NCI-H446 (cell line): ENCODE measurements at regions not wholly inside any gene's neighbourhood (a gene's known extent, or its start where the extent isn't known, plus 50 kb on each side); places are given as distances from the start of the nearest gene placed in this dataset.

ENCODE experiments used
- DNase-seq, 2 experiments: peaks; one replicate each; lab custom pipeline; 2025; lab: John Stamatoyannopoulos, UW

DNA sequence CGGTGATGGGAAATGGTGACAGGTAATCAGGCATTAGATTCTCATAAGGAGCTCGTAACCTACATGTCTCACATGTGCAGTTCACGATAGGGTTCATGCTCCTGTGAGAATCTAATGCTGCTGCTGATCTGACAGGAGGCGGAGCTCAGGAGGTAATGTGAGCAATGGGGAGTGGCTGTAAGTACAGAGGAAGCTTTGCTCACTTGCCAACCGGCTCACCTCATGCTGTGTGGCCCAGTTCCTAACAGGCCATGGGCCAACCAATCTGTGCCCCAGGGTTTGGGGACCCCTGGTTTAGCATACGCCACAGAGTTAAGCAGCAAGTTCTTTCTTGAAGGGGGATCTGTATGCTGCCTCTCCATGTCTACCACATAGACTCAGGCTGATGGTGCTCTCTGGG is 133.1 kb downstream of the IQUB start:
- no peak for DNase-seq

DNA sequence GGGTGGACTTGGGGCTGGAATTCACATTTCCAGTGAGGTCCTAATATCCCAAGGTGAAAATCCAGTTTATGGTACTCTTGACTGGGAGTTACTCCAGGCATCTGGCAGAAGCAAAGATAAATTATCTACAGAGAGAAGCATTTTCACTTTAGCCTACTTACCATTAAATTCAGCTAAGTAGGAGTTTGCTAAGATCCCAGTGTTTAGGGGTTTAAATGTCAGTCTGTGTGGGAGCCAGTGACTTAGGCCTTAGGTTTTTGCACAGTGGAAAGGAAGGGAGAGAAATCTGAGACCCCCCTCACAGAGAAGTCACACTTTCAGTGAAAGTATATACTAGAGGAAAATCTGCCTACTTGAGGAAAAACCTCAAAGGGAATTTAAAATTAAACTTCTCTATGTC is 134.2 kb downstream of the IQUB start:
- no peak for DNase-seq

DNA sequence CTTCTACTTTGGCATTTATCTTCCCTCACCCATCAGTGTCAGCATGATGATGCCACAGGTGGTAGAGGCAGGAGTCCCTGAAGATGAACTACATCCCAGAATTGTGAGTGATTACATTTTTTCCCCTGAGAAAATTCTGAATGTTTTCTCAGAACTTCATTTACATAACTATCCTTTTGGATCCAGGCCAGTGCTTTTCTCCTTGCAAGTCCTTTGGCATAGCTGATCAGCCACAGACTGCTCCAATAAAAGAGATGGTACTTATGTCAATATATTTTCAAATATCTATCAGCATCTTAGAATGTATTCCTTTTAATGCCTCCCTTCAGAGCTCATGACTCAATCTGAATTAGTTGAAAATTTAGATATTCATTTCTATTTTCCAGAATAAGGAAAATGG is 135.5 kb downstream of the IQUB start:
- no peak for DNase-seq

DNA sequence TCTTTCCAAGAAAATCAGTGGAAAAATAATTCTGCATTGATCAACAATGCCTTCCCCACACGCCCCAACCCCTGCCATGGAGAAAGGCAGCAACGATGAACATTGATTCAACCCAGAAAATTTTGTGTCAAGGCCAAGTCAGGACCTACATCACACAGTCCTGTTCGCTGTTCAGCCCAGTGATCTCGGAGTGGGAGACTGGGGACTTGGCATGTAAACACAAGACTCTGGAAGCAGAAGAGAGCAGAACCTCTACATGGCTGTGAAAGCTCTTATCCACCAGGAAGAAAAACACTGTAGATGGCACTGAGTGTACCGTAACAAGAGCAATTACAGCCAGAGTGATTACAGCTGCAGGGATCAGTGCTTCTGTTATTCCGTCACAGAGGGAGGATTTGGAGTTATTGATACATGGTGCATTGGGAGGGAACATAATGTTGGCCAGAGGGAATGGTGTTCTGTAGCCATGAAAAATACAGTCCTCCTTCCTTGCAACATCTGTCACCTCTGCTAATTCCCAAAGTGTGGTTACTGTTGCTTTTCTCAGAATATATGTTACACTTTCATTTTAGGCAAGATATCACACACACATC is 136.6 kb downstream of the IQUB start:
- DNase-seq = no peak

DNA sequence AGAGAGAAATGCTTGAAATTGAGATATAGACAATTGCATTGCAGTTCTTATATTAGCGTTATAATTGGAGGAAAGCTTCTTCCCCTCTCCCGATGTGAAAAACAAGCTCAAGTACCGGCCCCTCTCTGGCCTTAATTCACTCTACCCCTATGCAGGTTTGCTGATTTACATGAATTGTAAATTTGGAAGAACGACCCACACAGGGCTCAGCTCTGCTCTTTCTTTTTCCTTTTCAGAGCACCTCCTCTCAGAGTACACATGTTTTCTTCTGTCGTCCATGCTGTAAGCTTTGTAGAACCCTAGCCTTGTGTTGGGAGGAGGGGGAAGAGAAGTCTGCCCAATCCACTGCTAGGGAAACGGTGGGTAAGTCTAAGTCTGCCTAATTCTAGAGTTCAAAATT is 140.8 kb downstream of the IQUB start:
- no peak for DNase-seq

DNA sequence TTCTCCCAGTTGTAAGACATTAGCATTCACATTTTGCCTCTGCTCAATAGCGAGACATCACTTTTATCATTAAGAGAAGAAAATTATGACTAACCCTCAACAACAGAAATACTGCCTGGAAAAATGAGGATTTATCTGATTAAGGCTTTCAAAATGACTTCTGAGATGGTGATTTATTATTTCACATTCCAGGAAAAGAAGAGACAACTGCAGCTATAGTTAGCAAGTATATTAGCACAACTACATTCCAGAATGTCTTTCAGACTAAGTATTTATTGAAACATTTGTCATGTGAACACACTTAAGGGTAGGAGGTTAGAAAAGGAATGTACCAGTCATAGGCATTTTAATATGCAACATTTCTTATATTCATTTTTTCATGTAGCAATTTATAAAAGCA is 162.0 kb downstream of the IQUB start:
- no peak for DNase-seq

DNA sequence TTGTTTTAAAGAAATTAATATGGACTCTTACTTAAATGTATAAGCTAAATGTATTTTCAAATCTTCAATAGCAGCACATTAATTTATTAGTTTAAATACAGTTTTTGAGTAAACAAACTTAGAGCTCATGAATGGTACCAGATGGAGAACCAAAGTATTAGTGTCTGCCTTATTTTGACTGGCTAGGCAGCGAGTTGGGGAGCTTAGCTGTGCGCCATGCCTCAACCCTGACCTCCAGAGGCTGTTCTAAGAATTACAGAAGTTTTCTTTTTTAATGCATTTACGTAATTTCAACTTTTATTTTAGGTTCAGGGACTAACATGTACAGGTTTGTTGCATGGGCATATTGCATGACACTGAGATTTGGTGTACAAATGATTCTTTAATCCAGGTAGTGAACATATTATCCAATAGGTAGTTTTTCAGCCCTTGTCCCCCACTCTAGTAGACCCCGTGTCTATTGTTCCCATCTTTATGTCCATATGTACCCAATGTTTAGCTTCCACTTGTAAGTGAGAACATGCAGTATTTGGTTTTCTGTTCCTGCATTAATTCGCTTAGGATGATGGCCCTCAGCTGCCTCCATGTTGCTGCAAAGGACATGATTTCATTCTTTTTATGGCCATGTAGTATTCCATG is 166.8 kb downstream of the IQUB start:
- peak; percentile 1 to 58 for DNase-seq

DNA sequence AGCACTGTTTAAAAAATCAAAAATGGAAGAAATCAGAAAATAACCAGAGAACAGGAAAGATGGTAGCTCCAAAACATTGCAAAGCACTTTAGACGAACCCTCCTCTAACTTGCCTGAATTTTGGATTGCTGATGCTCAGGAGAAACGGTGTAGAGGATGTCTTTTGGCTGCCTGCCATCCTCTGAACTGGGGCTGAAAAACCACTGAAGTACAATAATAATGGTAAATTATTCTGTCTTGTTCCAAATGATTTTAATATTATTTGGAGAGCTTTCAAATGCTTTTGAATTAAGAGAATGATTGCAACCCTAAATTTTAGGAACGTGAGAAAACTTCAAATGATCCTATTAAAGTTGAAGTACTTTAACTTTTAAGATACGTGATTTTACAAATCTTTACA is 167.3 kb upstream of the SLC13A1 start:
- no peak for DNase-seq

DNA sequence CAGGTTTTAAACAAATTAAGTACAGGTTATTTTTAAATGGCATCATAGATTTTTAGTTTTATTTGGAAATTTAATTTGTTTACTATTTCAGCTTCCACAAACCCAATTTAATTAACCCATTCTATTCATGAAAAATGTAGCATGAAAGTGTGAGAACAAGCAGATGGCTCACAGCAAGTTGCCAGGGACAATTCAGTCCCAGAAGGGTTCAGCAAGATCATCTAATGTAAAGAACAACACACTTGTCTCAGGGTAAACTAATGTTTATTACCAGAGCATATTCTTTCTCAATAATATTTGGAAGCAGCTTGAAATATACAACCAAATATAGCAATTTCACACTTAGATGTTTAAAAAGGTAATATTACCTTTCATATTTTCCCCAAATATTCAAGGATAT is 166.9 kb upstream of the SLC13A1 start:
- DNase-seq = no peak

DNA sequence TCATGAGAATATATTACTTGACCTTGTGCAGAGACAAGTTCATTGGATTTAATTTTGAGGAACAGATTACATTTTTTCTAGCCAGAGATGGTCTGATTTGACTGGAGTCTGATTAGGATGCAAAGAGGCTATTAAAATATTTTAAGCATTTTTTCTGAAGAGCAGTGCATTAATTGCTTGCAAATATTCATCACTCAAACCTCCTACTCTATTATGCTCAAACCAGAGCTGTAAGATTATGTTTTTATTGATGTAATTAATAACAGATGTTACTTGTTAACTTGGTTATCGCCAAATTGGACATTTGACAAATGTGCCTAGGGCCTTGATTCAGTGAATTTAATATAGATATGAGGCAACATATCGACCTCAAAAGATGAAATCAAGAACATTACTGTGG is 160.9 kb upstream of the SLC13A1 start:
- DNase-seq = no peak

DNA sequence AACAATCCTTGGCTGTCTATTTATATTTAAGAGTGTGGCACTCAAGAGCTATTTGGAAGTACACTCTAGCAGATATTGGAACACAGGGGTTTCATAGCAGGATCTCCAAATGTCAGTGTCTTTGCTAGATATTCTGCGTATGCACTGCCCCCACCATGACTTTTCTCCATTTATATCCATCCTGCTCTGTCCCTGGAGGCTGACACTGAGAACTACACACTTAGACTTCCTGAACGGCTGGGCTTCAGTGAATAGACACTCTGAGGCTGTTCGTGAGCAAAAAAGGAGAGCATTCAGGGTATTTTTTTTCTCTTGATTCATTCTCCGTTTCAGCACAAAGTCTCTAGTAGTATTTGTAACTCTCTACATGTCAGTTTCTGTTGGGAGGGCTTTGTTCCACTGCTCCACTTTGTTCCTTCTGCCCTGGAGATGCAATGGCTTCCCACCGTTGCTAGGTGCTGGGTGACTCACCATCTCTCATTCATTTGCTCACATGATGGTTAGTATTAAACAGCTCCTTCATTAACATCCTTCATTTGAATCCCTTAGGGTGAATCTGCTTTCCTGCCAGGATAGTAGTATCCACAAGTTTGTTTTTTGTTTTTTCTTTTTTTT is 155.9 kb upstream of the SLC13A1 start:
- no peak for DNase-seq

DNA sequence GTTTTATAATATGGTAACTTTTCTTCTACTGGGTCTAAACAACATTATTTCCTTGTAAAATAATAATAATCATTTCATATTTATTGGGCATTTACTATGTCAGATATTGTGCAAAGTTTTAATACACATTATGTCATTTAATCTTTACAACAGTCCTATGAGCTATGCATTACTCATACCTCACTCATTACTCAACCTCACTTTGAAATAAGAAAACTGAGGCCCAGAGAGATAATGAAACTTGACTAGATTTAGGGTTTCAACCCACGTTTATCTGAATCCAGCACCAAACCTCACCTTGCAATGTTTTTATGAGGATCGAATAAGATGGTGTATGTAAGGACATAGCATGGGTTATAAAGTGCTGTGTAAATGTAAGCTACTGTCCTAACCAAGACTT is 153.2 kb upstream of the SLC13A1 start:
- DNase-seq = no peak

DNA sequence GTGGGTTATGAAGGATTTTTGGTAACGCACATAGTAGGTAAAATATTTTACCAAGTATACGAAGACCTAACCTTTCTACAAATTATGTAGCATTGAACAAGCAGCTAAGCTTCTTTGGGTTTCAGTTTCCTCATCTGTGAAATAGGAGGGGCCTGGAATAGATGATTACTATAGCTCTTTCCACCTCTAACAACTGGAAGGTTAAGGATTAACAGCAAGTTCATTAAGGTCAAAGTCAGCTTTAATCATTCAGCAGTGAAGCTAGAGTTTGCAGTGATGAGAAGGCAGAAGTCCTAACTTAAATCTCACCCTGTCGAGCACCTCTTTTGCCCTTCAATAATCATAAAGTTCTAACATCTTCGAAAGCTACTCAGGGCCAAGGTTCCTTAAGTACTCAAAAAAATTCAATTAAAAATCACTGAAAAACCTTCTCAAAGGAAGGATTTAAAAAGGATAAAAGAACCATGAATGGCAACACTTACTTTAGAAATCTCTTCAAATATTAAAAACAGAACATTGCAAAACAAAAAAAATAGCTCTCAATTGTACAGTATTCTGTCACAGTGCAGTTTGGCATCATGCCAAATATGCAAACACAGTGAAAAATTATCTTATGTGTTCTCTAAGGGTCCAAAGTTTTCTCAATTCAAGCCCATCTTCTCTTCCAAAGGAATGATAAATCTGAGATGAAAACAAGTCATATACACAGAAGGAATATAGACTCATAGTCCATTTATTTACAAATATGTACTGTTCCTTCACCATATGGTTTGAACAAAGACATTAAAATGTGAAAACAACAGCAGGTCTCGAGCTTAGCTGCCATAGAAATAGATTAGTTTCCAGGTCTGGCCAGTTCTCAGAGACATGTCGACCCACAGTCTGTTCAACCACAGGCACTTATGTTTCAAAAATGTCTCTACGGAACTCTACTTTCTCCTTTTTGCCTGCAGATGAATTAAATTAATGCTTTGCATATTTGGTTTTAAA is 152.0 kb upstream of the SLC13A1 start:
- no peak for DNase-seq

DNA sequence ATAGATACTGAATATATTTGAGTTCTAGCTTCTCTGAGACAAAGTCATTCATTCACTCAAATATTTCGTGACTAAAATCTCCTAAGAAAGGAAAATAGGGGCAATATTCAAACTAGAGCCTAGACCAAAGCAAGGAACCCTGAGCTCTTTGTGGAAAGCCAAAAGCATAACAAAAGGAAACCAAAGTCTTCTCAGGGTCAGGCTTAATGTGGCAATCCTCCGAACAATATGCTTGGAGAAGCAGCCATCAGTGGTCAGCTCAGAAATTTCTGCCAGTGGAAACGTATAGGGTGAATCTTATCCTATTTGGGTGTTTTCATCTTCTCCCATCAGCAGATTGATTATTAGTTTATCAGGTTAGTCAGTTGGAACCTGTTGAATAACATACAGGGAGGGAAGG is 151.3 kb upstream of the SLC13A1 start:
- no peak for DNase-seq

DNA sequence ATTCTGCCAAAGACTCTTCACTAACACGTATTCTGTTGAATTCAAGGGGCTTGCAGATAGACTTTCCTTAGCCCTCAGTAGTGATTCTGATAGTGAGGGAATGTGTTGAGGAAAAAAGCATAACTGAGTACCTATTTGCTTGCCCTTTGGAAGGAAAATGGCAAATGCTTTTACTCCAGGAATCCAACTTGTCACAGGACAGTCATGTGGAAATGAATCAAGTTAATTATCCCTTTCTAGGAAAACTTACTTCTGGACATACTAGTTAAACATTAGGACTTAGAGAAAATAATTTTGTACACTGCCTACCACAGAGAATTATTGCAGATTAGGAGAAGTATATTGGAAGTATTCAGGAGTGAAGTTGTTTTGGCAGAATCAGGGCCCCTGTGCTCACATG is 148.9 kb upstream of the SLC13A1 start:
- DNase-seq = no peak

DNA sequence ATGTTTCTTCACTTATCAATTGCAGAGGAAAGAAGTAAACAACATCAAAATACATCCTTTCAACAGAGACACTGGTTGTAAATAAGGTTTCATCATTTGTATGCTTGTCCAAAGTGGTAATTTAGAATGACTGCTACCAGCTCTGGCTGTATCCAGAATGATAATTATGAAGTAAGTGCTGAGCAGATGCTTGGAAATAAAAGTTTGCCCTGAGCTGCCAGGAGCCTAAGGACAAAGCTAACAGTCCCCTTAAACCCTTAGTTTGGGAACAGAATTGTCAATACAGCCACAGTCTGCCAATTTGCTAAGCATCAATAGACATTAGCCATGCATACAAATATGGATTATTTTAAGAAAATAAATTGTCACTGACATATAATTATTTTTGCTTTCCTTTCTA is 147.0 kb upstream of the SLC13A1 start:
- DNase-seq = no peak

DNA sequence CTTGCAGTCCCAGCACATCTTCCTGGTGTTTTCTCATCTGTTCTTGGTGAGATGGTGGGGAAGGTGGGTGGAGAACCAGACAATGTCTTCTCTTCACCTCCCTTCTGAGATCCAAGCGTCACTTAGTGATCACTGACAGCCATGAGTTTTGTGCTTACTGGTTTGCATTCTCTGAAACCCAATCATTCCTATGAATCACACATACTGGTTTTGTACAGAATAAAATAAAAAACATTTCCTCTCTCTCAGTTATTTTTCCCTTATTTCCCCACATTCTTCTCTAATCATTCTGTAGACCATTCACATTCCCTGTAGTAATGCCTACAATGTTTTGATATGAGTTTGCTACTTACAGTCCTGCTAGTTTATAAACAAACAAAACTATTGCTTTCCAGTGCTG is 143.8 kb upstream of the SLC13A1 start:
- no peak for DNase-seq

DNA sequence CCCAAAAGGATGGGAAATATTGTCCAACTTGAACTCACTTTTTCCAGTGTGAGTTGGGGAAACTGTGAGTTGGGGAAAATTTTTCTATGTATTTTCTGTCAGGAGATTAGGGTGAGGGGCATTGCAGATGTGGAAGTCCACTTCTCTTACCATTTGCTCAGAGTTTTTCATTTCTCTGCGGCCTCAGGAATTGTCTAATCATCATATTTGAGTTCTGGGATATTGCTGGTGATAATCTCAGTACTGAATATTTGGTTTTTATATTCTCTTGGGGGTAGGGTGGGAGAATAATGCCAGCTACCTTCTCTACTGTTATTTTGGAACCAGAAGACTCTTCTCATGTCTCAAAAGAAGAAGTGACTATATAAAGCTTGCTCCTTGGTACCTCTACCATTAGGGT is 141.3 kb upstream of the SLC13A1 start:
- DNase-seq = no peak

DNA sequence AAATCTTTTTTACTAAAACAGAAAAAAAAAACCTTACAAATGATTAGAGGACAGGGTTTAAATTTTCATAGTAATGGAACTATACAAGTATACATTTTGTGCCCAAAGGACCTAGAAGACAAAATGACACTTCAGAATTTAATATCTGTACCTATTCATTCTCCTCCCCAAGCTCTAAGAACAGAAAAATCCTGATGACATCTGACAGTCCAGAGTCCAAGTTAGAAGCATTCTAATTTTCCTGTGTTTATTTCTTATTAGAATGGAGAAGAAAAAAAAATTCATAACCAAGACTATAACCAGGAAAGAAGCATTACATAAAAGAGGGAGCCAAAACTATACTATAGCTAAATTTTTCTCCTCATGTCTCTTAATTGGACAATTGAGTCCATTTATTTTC is 138.9 kb upstream of the SLC13A1 start:
- no peak for DNase-seq

DNA sequence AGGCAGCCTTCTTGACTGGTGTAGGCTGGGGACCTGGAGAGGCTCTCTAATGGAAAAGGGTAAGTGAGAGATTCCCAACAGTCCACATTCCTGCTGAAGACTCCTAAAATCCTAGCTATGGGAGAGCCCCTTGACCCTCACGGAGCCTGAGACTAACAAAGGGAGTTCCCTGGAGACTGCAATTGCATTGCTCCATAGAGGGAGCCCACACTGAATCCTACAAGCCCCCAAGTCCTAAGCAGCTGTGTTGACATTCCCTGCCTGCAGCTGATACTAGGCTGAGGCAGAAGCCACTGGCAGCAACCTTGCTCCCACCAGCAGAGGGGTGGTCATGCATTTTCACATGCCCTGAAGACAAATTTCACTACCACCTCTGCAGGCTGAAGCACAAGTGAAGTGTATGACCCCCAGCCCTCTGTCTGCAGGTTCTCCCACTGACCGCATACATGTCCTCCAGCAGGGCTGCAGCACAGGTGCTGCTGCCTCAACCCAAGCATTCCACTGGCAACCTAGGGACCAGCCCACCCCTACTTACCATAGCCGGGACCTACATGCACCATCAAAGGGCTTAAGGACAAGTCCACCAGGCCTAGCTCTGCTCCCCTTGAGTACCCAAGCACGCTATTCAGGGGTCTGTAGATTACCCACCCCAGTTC is 130.3 kb upstream of the SLC13A1 start:
- no peak for DNase-seq

DNA sequence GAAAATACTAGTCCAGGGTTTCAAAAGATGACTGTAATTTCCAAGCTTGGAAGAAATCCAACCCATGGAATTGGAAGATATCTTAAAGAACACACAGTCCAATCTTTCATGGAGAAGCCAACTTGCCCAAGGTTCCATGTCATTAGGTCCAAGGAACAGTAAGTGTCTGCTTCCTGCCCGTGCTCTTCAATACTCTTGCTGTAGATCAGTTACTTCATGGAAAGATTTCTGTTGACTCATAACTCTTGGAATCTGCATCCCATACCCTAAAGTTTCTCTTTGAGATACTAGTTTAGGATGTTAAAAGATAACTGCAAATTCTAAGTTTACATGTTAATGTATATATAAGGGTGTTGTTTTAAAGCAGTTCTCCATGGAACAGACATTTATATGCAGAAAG is 127.9 kb upstream of the SLC13A1 start:
- DNase-seq = no peak

DNA sequence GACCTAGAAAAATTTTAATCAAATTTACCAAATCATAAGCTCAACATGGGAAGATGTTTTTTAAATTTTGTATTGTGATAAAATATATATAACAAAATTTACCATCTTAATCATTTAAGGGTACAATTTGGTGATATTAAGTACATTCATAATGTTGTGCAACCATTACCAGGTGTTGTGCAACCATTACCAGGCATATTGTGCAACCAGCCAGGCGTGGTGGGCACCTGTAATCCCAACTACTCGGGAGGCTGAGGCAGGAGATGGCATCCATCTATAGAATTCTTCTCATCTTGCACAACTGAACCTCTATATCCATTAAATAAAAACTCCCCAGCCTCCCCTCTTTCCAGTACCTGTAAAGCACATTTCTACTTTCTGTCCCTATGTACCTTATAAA is 124.5 kb upstream of the SLC13A1 start:
- DNase-seq = no peak
